B cell (primary cell): ENCODE measurements at regions not wholly inside any gene's neighbourhood (a gene's known extent, or its start where the extent isn't known, plus 50 kb on each side); places are given as distances from the start of the nearest gene placed in this dataset.

Source experiments
- ATAC-seq: fragments of 200-7000 bp; cut with Tn5 transposase; one replicate; pipeline ENCODE4 v1.10.0; 2021; ENCODE audit warnings: low read depth, mild to moderate bottlenecking, moderate number of reproducible peaks, moderate library complexity
- CTCF ChIA-PET: fragments of 350-600 bp; sonication (Branson Sonifier 250); formaldehyde crosslinking; loops from one replicate; lab custom pipeline; 2021; ENCODE audit warnings: antibody characterized with exemption, inconsistent platforms; lab: Charles Lee
- POLR2A ChIA-PET: fragments of 350-600 bp; sonication (Branson Sonifier 250); formaldehyde crosslinking; loops from one replicate; lab custom pipeline; 2021; ENCODE audit warnings: antibody characterized with exemption; lab: Charles Lee
- DNase-seq: peaks from one replicate; pipeline ENCODE4 v3.0.0; 2013
- H2AFZ ChIP-seq: 2 replicates; pipeline ENCODE4 v1.6.1; 2012; ENCODE audit warnings: mild to moderate bottlenecking, low read depth, low read length; ENCODE audit not compliant: insufficient read depth, poor library complexity, severe bottlenecking
- H3K27ac ChIP-seq, 2 donors: 1 replicate in 1 of 2; 2 replicates in 1 of 2; pipeline ENCODE4 v1.5.1; 2012 to 2013; ENCODE audit warnings: low read length in 2 of 2, mild to moderate bottlenecking in 2 of 2, moderate library complexity in 1 of 2
- H3K27me3 ChIP-seq, 4 experiments: fragments of 200-600 bp in 1 of 4; sonication (generic) in 1 of 4; replicated peaks in 1 of 4; 1 replicate in 2 of 4; 2 replicates in 2 of 4; pipeline versions ENCODE4 v1.6.1 to v1.7.0; 2013 to 2016; ENCODE audit warnings: low read length in 3 of 4, mild to moderate bottlenecking in 2 of 4, mixed read lengths in 1 of 4, moderate library complexity in 1 of 4; ENCODE audit not compliant: insufficient read depth in 4 of 4, control insufficient read depth in 3 of 4; ENCODE audit errors: control extremely low read depth in 1 of 4
- H3K36me3 ChIP-seq, 2 experiments: replicated peaks in 1 of 2; 1 replicate in 1 of 2; 2 replicates in 1 of 2; pipeline versions ENCODE4 v1.6.1 to v1.7.1; 2013; ENCODE audit warnings: low read length in 1 of 2; ENCODE audit not compliant: insufficient read depth in 2 of 2, control insufficient read depth in 1 of 2; ENCODE audit errors: control extremely low read depth in 1 of 2, extremely low read depth in 1 of 2
- H3K4me1 ChIP-seq, 2 donors: fragments of 200-600 bp in 1 of 2; sonication (generic) in 1 of 2; 1 replicate in 1 of 2; 2 replicates in 1 of 2; pipeline versions ENCODE4 v1.5.1 to v1.6.1; 2013 to 2017; ENCODE audit warnings: low read length in 2 of 2; ENCODE audit not compliant: control insufficient read depth in 2 of 2, insufficient read depth in 2 of 2
- H3K4me2 ChIP-seq: replicated peaks from 2 replicates; pipeline ENCODE3; 2012; ENCODE audit warnings: mild to moderate bottlenecking, low read depth, low read length; ENCODE audit not compliant: poor library complexity, severe bottlenecking
- H3K4me3 ChIP-seq, 5 experiments: fragments of 200-600 bp in 1 of 5; sonication (generic) in 1 of 5; 1 replicate in 3 of 5; 2 replicates in 2 of 5; pipeline versions ENCODE4 v1.5.1 to v1.7.0; 2011 to 2016; ENCODE audit warnings: low read length in 4 of 5, mild to moderate bottlenecking in 4 of 5, low read depth in 2 of 5, control low read depth in 1 of 5, moderate library complexity in 1 of 5; ENCODE audit not compliant: insufficient read depth in 1 of 5; ENCODE audit errors: control extremely low read depth in 1 of 5, extremely low read depth in 1 of 5
- H3K79me2 ChIP-seq: fragments of 200-600 bp; sonication (generic); one replicate; pipeline ENCODE4 v1.6.0; 2016; ENCODE audit warnings: low read length; ENCODE audit not compliant: control insufficient read depth, insufficient read depth
- H3K9ac ChIP-seq: fragments of 200-600 bp; sonication (generic); 2 replicates; pipeline ENCODE4 v1.6.1; 2017; ENCODE audit warnings: mild to moderate bottlenecking, low read length, moderate library complexity
- H3K9me3 ChIP-seq, 3 donors: one replicate each; pipeline versions ENCODE4 v1.6.1 to v1.7.1; 2013; ENCODE audit warnings: low read length in 2 of 3; ENCODE audit not compliant: control insufficient read depth in 2 of 3, insufficient read depth in 1 of 3; ENCODE audit errors: control extremely low read depth in 1 of 3
- H4K20me1 ChIP-seq: 2 replicates; pipeline ENCODE4 v1.6.0; 2012; ENCODE audit warnings: mild to moderate bottlenecking, low read length; ENCODE audit not compliant: insufficient read depth, control insufficient read depth, poor library complexity, severe bottlenecking
- H3K27ac Mint-ChIP-seq: one replicate; pipeline ENCODE4 v1.8.0; 2021; ENCODE audit warnings: mixed read lengths
- H3K27me3 Mint-ChIP-seq: one replicate; pipeline ENCODE4 v1.8.0; 2021; ENCODE audit warnings: mixed read lengths
- H3K4me1 Mint-ChIP-seq: one replicate; pipeline ENCODE4 v1.8.0; 2021; ENCODE audit warnings: mixed read lengths
- H3K4me3 Mint-ChIP-seq: one replicate; pipeline ENCODE4 v1.8.0; 2021; ENCODE audit warnings: mixed read lengths
- H3K9me3 Mint-ChIP-seq: one replicate; pipeline ENCODE4 v1.8.0; 2022; ENCODE audit warnings: mixed read lengths; ENCODE audit not compliant: insufficient read depth
- CTCF ChIP-seq: fragments of 200-600 bp; IDR thresholded peaks from one replicate; pipeline ENCODE4 v1.8.0; 2022; ENCODE audit warnings: antibody characterized with exemption, mild to moderate bottlenecking
- EZH2 ChIP-seq: IDR thresholded peaks from 2 replicates; pipeline ENCODE4 v1.6.1; 2012; ENCODE audit warnings: borderline replicate concordance, low read depth, mild to moderate bottlenecking, moderate library complexity, low read length; ENCODE audit not compliant: insufficient read depth, poor library complexity, severe bottlenecking
- WGBS: methylation state at CpG from one replicate; pipeline ENCODE4 v1.1.5; 2013; ENCODE audit warnings: missing lambda C conversion rate; ENCODE audit not compliant: insufficient coverage; 5-methylcytosine and 5-hydroxymethylcytosine counted together
- intact Hi-C: fragments of 100-400 bp; cut with micrococcal nuclease; formaldehyde crosslinking; loops from one replicate; pipeline ENCODE4 v1.10.0; 2022

DNA sequence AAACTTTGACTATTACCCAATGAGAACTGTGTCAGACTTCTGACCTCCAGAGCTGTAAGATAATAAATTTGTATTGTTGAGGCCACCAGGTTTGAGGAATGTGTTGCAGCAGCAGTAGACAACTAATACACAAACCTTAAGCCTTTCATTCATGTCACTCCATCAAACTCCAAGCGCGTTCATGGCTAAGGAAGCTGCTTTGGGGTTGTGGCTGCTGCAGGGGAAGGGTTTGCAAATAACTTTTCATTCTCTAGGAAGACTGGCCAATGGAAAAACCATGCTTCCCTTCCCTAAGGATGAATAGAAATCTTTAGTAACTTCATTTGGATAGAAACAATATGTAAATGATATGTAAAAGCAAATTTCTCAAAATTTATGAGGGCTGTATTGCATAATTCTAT is 170.4 kb downstream of the RHOU start:
- no peak overlapping the region for H3K4me2 ChIP-seq

DNA sequence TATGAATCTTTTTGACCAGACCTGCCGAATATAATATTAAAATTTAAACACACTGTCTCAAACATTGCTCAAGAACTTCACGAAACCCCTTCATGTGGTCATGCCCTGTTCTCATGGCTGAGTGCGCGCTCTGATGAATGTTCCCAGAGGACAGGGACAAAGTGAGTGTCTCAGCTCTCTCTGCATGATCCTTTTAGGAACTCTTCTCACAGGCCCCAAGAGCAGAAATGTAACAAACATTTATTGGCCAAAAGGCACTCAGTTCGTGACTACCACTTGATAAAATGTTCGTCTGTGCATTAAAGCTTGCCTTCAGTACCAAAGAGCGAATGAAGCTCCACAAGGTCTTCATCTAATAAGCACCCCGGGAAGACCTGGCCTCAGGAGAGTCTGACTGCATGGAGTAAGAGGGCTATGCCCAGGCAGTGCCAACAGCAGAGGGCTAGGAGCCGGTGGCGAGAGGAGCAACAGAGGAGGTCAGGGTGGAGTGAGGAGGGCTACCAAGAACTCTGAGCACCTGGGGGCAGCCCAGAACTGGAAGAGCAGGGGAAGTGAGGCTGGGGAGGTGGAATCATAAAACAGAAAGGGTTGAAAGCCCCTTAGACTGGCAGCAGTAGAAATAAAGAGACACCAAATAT is 171.1 kb downstream of the RHOU start:
- Mint-ChIP-seq H3K4me3 (no peak overlapping the region), H3K27me3 (peaks cover 15% of the 10 kb centered on the region), H3K4me1 (no peaks in the 10 kb centered on the region), H3K9me3 (no peaks in the 10 kb centered on the region), H3K27ac (no peak overlapping the region)
- H4K20me1 ChIP-seq: no peaks in the 10 kb centered on the region
- WGBS: 93% methylated on average over 10 of the region's 10 CpGs
- ATAC-seq: no peak
- no peaks in the 10 kb centered on the region for H3K27me3 ChIP-seq
- no peak overlapping the region for H3K4me3 ChIP-seq
- ChIA-PET CTCF (no interaction called here), POLR2A (no interaction called here)
- H2AFZ ChIP-seq: no peak overlapping the region
- no peaks in the 10 kb centered on the region for H3K36me3 ChIP-seq
- H3K9ac ChIP-seq: no peak overlapping the region
- no peaks in the 10 kb centered on the region for H3K79me2 ChIP-seq
- DNase-seq: no peak
- no peak overlapping the region for H3K4me2 ChIP-seq
- no peak overlapping the region for H3K27ac ChIP-seq
- intact Hi-C loops: no loop called here
- H3K4me1 ChIP-seq: no peaks in the 10 kb centered on the region
- no peaks in the 10 kb centered on the region for H3K9me3 ChIP-seq
- no peak for TF ChIP-seq EZH2

More for the DNA sequence above, 170.4 kb downstream of the RHOU start:
- H2AFZ ChIP-seq: no peak overlapping the region
- Mint-ChIP-seq H3K4me1 (no peaks in the 10 kb centered on the region), H3K27me3 (peaks cover 15% of the 10 kb centered on the region), H3K9me3 (no peaks in the 10 kb centered on the region), H3K27ac (no peak overlapping the region), H3K4me3 (no peak overlapping the region)
- H3K27ac ChIP-seq: no peak overlapping the region
- POLR2A ChIA-PET: no interaction called here
- no peaks in the 10 kb centered on the region for H3K27me3 ChIP-seq
- CTCF ChIA-PET: no interaction called here
- DNase-seq (no peak), ATAC-seq (no peak)
- H3K36me3 ChIP-seq: no peaks in the 10 kb centered on the region
- intact Hi-C loops: no loop called here
- TF ChIP-seq EZH2 (no peak), CTCF (no peak)
- whole genome bisulfite sequencing: no CpG with 5 or more reads among the region's 2 CpGs
- no peaks in the 10 kb centered on the region for H4K20me1 ChIP-seq
- H3K9ac ChIP-seq: no peak overlapping the region
- no peaks in the 10 kb centered on the region for H3K79me2 ChIP-seq
- H3K4me3 ChIP-seq: no peak overlapping the region
- H3K9me3 ChIP-seq: no peaks in the 10 kb centered on the region
- no peaks in the 10 kb centered on the region for H3K4me1 ChIP-seq
